Spinal cord (tissue), 9 donors: ENCODE measurements at regions not wholly inside any gene's neighbourhood (a gene's known extent, or its start where the extent isn't known, plus 50 kb on each side); places are given as distances from the start of the nearest gene placed in this dataset.
A peak's percentile ranks its signal among the peaks of the same experiment; 100 is the strongest.
"Not testable (repeated sequence)": the region's sequence is repeated elsewhere in the genome, so short reads cannot be mapped to it uniquely, and the experiment has no call there.

ENCODE experiments used
- DNase-seq, 6 donors: peaks; one replicate each; pipeline versions ENCODE4 v3.0.0 to v3.0.0-alpha.2; 2013 to 2015; ENCODE audit warnings: low spot score in 6 of 6, low read depth in 4 of 6
- H3K27ac ChIP-seq: one replicate; pipeline ENCODE4 v1.5.1; 2013; ENCODE audit warnings: low read depth, low read length, control low read depth
- H3K27me3 ChIP-seq: one replicate; pipeline ENCODE4 v1.6.1; 2013; ENCODE audit warnings: low read length; ENCODE audit not compliant: control insufficient read depth, insufficient read depth
- H3K36me3 ChIP-seq: one replicate; pipeline ENCODE4 v1.6.1; 2013; ENCODE audit warnings: low read length; ENCODE audit not compliant: control insufficient read depth, insufficient read depth
- H3K4me1 ChIP-seq: one replicate; pipeline ENCODE4 v1.6.1; 2013; ENCODE audit warnings: low read length; ENCODE audit not compliant: control insufficient read depth, insufficient read depth
- H3K4me3 ChIP-seq: one replicate; pipeline ENCODE4 v1.5.1; 2013; ENCODE audit warnings: low read depth, low read length, control low read depth
- H3K9me3 ChIP-seq: one replicate; pipeline ENCODE4 v1.6.1; 2013; ENCODE audit warnings: low read length; ENCODE audit not compliant: control insufficient read depth, insufficient read depth
- WGBS: methylation state at CpG from one replicate; pipeline ENCODE4 v1.1.5; 2013; ENCODE audit warnings: missing lambda C conversion rate; ENCODE audit not compliant: insufficient coverage; 5-methylcytosine and 5-hydroxymethylcytosine counted together
- donor health status: healthy.

DNA sequence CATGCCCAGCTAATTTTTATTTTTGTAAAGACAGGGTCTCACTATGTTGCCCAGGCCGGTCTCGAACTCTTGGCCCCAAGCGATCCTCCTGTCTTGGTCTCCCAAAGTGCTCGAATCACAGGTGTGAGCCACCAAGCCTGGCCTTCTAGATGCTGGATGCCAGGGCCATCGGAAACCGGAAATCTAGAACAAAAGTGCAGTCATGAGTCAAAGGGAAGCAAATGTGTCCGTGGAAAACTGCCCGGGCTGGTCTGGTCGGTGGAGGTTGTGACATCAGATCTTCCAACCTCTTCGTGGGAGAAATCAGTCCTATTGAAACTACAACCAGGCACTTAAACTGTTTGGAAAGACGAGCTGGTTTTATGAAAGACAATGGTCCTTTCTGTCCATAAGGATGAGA is 92.3 kb upstream of the SHOX start:
- H3K4me1 ChIP-seq, result no peaks in the 10 kb centered on the region
- DNase-seq, result no peak
- H3K9me3 ChIP-seq, result no peaks in the 10 kb centered on the region
- H3K4me3 ChIP-seq, result no peak overlapping the region
- H3K36me3 ChIP-seq, result no peaks in the 10 kb centered on the region
- 93% methylated on average over 6 of the region's 11 CpGs for WGBS
- no peak overlapping the region for H3K27ac ChIP-seq
- no peaks in the 10 kb centered on the region for H3K27me3 ChIP-seq

DNA sequence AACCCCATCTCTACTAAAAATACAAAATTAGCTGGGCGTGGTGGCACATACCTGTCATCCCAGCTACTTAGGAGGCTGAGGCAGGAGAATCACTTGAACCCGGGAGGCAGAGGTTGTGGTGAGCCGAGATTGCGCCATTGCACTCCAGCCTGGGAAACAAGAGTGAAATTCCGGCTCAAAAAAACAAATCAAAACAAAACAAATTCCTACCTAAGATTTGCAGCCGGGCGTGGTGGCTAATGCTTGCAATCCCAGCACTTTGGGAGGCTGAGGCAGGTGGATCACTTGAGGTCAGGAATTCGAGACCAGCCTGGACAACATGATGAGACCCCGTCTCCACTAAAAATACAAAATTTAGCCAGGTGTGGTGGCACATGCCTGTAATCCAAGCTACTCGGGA is 89.6 kb upstream of the SHOX start:
- H3K4me1 ChIP-seq, H3K36me3 ChIP-seq, H3K4me3 ChIP-seq, H3K9me3 ChIP-seq, DNase-seq, H3K27ac ChIP-seq, H3K27me3 ChIP-seq: not testable (repeated sequence)
- WGBS, result 95% methylated on average over 9 of the region's 10 CpGs

DNA sequence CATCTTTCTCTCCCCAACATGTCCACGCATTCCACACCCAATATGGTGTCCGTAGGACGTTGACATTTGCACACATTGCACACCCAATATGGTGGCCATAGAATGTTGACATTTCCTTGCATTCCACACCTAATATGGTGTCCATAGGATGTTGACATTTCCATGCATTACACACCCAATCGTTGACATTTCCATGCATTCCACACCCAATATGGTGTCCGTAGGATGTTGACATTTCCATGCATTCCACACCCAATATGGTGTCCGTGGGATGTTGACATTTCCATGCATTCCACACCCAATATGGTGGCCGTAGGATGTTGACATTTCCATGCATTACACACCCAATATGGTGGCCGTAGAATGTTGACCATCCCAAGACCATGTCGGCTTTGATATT is 88.4 kb upstream of the SHOX start:
- no peak overlapping the region for H3K4me3 ChIP-seq
- H3K4me1 ChIP-seq, result no peaks in the 10 kb centered on the region
- peaks cover 5% of the 10 kb centered on the region for H3K27me3 ChIP-seq
- DNase-seq, result no peak
- no peaks in the 10 kb centered on the region for H3K36me3 ChIP-seq
- no peak overlapping the region for H3K27ac ChIP-seq
- no peaks in the 10 kb centered on the region for H3K9me3 ChIP-seq
- WGBS, result 98% methylated on average over 5 of the region's 9 CpGs

GRCh38 chrX:545452-545885 is 85.1 kb upstream of the SHOX start:
- WGBS, result 37% methylated on average over 17 of the region's 19 CpGs
- DNase-seq, result no peak
- Histone ChIP-seq H3K27me3 (peaks cover 5% of the 10 kb centered on the region), H3K4me1 (no peaks in the 10 kb centered on the region), H3K4me3 (no peak overlapping the region), H3K9me3 (no peaks in the 10 kb centered on the region), H3K36me3 (no peaks in the 10 kb centered on the region), H3K27ac (no peak overlapping the region)

DNA sequence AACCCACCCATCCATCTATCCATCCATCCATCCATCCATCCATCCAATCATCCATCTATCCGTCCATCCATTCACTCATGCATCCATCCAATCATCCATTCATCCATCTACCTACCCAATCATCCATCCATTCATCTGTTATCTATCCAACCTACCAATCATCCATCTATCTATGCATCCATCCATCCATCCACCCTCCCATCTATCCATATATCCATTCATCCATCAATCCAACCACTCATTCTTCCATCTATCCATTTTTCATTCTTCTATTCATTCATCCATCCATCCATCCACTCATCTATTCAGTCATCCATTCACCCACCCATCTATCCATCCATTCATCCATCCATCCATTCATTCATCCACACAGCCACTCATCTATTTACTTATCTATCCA is 80.1 kb upstream of the SHOX start:
- 89% methylated on average over 1 of the region's 1 CpG for WGBS
- Histone ChIP-seq H3K27ac (no peak overlapping the region), H3K4me3 (no peak overlapping the region), H3K36me3 (no peaks in the 10 kb centered on the region), H3K9me3 (no peaks in the 10 kb centered on the region), H3K4me1 (no peaks in the 10 kb centered on the region), H3K27me3 (peaks cover 10% of the 10 kb centered on the region)
- DNase-seq, result no peak

- Histone ChIP-seq H3K27me3 (peaks cover 8% of the 10 kb centered on the region), H3K4me3 (no peak overlapping the region), H3K36me3 (no peaks in the 10 kb centered on the region), H3K9me3 (no peaks in the 10 kb centered on the region), H3K4me1 (peaks cover 2% of the 10 kb centered on the region), H3K27ac (no peak overlapping the region)
- DNase-seq, result no peak
- WGBS, result 77% methylated on average over 2 of the region's 2 CpGs
These were observed 79.3 kb upstream of the SHOX start for GRCh38 chrX:551306-551705.

GRCh38 chrX:552496-552895 is 78.1 kb upstream of the SHOX start:
- H3K4me1 ChIP-seq, result peaks cover 5% of the 10 kb centered on the region
- no peaks in the 10 kb centered on the region for H3K9me3 ChIP-seq
- H3K27me3 ChIP-seq, result peaks cover 8% of the 10 kb centered on the region
- H3K36me3 ChIP-seq, result no peaks in the 10 kb centered on the region
- DNase-seq, result no peak
- no peak overlapping the region for H3K27ac ChIP-seq
- WGBS, result 94% methylated on average over 17 of the region's 17 CpGs
- no peak overlapping the region for H3K4me3 ChIP-seq

DNA sequence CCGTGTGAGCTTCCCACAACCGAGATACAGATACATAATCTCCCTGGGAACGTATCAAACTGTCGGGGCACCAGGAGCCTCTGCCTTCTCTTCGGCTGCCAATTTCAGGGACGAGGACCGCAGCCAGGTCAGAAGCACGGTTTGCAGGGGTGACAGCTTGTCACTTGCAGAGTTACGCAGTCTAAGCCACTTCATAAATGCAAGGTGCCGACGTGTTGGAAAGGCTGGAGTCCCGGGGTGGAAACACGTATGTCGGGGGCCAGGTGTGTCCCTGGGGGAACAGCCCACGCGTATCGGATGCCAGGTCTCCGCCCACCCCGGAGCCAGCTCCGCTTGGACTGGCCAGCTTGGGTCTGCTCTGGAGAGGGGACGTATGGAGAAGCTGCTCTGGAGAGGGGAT is 76.3 kb upstream of the SHOX start:
- Histone ChIP-seq H3K4me1 (peaks cover 5% of the 10 kb centered on the region), H3K9me3 (no peaks in the 10 kb centered on the region), H3K27ac (no peak overlapping the region), H3K36me3 (no peaks in the 10 kb centered on the region), H3K4me3 (no peak overlapping the region), H3K27me3 (peaks cover 8% of the 10 kb centered on the region)
- no peak for DNase-seq
- WGBS, result 92% methylated on average over 21 of the region's 21 CpGs

DNA sequence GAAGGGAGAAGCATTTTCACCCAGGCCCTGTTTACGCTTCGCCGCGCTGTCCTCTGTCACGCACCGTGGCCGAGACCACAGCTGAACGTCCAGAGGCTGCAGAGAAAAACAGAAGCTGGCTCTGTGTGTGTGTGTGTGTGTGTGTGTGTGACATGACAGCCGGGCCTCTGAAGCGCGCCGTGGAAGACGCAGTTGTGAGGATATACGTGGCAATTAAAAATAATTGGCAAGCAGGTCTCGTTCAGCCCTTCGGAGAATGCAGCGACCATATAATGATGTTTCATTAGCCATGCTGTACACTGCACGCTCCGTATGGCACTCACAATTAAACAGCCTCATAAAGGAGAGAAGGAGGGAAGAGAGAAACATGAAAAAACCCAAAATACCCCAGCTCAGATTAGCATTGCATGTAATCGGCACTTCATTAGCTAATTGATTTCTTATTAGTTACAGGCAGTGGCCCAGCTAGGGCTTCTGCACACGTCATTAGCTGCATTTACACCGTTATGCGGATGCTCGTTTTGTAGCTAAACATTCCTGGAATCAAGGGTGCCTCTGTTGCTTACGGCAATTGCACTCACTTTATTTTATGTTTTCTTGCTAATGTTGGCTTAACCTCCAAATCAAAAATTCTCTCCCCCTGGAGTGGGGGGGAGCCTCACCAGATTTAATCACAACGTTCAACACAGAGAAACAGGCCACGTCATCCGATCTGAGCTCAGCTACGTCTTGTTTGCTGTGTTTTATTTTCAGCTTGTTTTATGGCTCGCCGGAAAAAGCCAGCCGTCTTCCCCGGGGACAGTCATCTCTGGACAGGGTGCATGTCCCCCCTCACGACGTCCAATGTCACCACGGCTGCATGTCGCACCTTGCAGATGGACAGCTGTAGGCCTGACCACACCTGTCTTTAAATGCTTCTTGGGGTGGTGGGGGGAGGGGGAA is 74.6 kb upstream of the SHOX start:
- Histone ChIP-seq H3K27ac (no peak overlapping the region), H3K27me3 (peaks cover 8% of the 10 kb centered on the region), H3K4me3 (no peak overlapping the region), H3K4me1 (peaks cover 5% of the 10 kb centered on the region), H3K9me3 (no peaks in the 10 kb centered on the region), H3K36me3 (no peaks in the 10 kb centered on the region)
- WGBS, result 35% methylated on average over 16 of the region's 37 CpGs
- peak; percentile 36 to 98 (median 57) for DNase-seq

DNA sequence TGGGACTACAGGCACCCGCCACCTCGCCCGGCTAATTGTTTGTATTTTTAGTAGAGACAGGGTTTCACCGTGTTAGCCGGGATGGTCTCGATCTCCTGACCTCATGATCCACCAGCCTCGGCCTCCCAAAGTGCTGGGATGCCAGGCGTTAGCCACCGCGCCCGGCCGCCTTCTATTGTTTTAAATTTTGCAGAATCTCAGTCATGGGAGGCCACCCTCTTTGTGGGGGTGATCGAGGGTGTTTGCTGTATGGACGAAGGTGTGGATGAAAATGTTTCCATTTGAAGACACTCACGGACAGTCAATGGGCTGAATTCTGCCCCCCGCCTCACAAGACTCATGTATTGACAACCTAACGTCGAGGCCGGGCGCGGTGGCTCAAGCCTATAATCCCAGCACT is 73.0 kb upstream of the SHOX start:
- not testable (repeated sequence) for DNase-seq, H3K36me3 ChIP-seq
- 97% methylated on average over 8 of the region's 21 CpGs for WGBS

More for the DNA sequence above, 73.0 kb upstream of the SHOX start:
- H3K27ac ChIP-seq, H3K4me3 ChIP-seq, H3K9me3 ChIP-seq, H3K27me3 ChIP-seq, H3K4me1 ChIP-seq: not testable (repeated sequence)
